Esophagus squamous epithelium (tissue), 4 donors: ENCODE measurements at regions not wholly inside any gene's neighbourhood (a gene's known extent, or its start where the extent isn't known, plus 50 kb on each side); places are given as distances from the start of the nearest gene placed in this dataset.

Experiments
- POLR2A ChIP-seq, 4 donors: fragments of 450-650 bp; IDR thresholded peaks; one replicate each; pipeline ENCODE4 v1.6.1; 2017; ENCODE audit warnings: antibody characterized with exemption in 4 of 4, mild to moderate bottlenecking in 4 of 4, moderate library complexity in 3 of 4
- TF ChIP-seq, protein P1 (sequence below), 6 experiments: fragments of 450-650 bp in 4 of 6; fragments of 200-600 bp in 2 of 6; sonication (generic) in 2 of 6; IDR thresholded peaks; one replicate each; pipeline ENCODE4 v1.5.1; 2016 to 2019; ENCODE audit warnings: antibody characterized with exemption in 6 of 6, mild to moderate bottlenecking in 4 of 6, moderate library complexity in 4 of 6

DNA sequence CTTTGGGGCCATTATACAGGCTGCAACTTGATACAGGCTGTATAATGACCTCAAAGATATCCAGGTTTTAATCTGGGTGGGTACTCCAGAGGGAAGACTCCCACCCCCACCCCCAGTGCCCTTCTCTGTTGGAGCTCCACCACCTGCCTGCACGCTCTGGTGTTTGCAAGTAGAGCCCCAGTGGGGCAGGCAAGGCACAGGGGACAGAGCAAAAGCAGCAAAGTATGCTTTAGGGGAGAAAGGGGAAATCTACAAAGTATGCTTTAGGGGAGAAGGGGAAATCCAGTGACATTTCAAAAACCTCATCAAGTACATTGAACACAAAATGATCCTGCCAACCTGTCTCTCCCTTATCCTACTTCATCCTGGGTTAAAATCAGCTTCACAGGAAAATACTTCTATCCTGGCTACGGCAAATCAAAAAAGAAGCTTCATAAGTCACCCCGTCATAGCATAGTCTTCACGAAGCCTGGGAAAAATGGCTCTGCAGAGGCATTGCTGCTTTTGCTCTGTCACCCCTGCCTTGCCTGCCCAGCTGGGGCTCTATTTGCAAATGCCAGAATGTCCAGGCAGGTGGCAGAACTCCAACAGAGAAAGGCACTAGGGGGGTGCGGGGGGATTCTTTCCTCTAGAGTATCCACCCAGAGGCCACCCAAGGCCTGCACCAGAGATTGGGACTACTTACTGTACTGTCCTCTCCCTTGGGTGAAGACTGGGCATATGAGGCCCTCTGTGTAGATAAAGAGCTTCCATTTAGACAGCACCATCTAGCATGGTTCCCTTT lies 60.9 kb upstream of the ATP11B start:
- no peak for TF ChIP-seq POLR2A (IDR thresholded peaks at IDR 0.05)
- TF ChIP-seq, protein P1, sequence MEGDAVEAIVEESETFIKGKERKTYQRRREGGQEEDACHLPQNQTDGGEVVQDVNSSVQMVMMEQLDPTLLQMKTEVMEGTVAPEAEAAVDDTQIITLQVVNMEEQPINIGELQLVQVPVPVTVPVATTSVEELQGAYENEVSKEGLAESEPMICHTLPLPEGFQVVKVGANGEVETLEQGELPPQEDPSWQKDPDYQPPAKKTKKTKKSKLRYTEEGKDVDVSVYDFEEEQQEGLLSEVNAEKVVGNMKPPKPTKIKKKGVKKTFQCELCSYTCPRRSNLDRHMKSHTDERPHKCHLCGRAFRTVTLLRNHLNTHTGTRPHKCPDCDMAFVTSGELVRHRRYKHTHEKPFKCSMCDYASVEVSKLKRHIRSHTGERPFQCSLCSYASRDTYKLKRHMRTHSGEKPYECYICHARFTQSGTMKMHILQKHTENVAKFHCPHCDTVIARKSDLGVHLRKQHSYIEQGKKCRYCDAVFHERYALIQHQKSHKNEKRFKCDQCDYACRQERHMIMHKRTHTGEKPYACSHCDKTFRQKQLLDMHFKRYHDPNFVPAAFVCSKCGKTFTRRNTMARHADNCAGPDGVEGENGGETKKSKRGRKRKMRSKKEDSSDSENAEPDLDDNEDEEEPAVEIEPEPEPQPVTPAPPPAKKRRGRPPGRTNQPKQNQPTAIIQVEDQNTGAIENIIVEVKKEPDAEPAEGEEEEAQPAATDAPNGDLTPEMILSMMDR (IDR thresholded peaks at IDR 0.05): no peak
